ENCODE measurements at regions not wholly inside any gene's neighbourhood (a gene's known extent, or its start where the extent isn't known, plus 50 kb on each side); places are given as distances from the start of the nearest gene placed in this dataset.

GRCh38 chr1:70896224-70896623, 151.4 kb downstream of the PTGER3 start:
- no peaks in the 10 kb centered on the region for H4K20me1 ChIP-seq (ENCODE audit: insufficient read depth, low read length, poor library complexity, severe bottlenecking)
- H3K36me3 ChIP-seq (ENCODE audit: insufficient read depth, low read length): no peaks in the 10 kb centered on the region
- no peak overlapping the region for H3K9ac ChIP-seq (ENCODE audit: low read depth, low read length, poor library complexity, severe bottlenecking)
- no peaks in the 10 kb centered on the region for H3F3A ChIP-seq (ENCODE audit: low read depth)
- no peaks in the 10 kb centered on the region for H3K9me3 ChIP-seq (ENCODE audit: insufficient read depth, low read depth, low read length)
- no peaks in the 10 kb centered on the region for H3K79me2 ChIP-seq (ENCODE audit: insufficient read depth, low read length)
- TF ChIP-seq EZH2phosphoT487 (IDR thresholded peaks at IDR 0.05; ENCODE audit: borderline replicate concordance) (no peak), CTCF (conservative IDR thresholded peaks at IDR 0.05; ENCODE audit: low read length) (peak; percentile 56)
- no peak overlapping the region for H3K4me3 ChIP-seq (ENCODE audit: low read length, poor library complexity, severe bottlenecking)
- H3K27me3 ChIP-seq (ENCODE audit: insufficient read depth, low read length, poor library complexity, severe bottlenecking): no peaks in the 10 kb centered on the region
- no peak overlapping the region for H2AFZ ChIP-seq (ENCODE audit: low read length)
- H3K9me2 ChIP-seq (replicated peaks; ENCODE audit: low read depth, low read length): no peaks in the 10 kb centered on the region
- no peak overlapping the region for H3K4me2 ChIP-seq (ENCODE audit: low read depth, low read length, poor library complexity, severe bottlenecking)
- H3K4me1 ChIP-seq (ENCODE audit: insufficient read depth, low read length, poor library complexity, severe bottlenecking): peaks cover 12% of the 10 kb centered on the region

- Histone ChIP-seq H4K20me1 (ENCODE audit: insufficient read depth, low read length, poor library complexity, severe bottlenecking) (no peaks in the 10 kb centered on the region), H3K4me1 (ENCODE audit: insufficient read depth, low read length, poor library complexity, severe bottlenecking) (peaks cover 7% of the 10 kb centered on the region), H3K9me2 (replicated peaks; ENCODE audit: low read depth, low read length) (no peaks in the 10 kb centered on the region), H3K9ac (ENCODE audit: low read depth, low read length, poor library complexity, severe bottlenecking) (no peak overlapping the region), H3F3A (ENCODE audit: low read depth) (no peaks in the 10 kb centered on the region), H3K27me3 (ENCODE audit: insufficient read depth, low read length, poor library complexity, severe bottlenecking) (no peaks in the 10 kb centered on the region), H3K36me3 (ENCODE audit: insufficient read depth, low read length) (no peaks in the 10 kb centered on the region), H2AFZ (ENCODE audit: low read length) (no peak overlapping the region), H3K79me2 (ENCODE audit: insufficient read depth, low read length) (no peaks in the 10 kb centered on the region), H3K4me2 (ENCODE audit: low read depth, low read length, poor library complexity, severe bottlenecking) (no peak overlapping the region), H3K9me3 (ENCODE audit: insufficient read depth, low read depth, low read length) (no peaks in the 10 kb centered on the region), H3K4me3 (ENCODE audit: low read length, poor library complexity, severe bottlenecking) (no peak overlapping the region)
- TF ChIP-seq CTCF (conservative IDR thresholded peaks at IDR 0.05; ENCODE audit: low read length) (no peak), EZH2phosphoT487 (IDR thresholded peaks at IDR 0.05; ENCODE audit: borderline replicate concordance) (no peak)
Measured at GRCh38 chr1:70897273-70897672, 150.3 kb downstream of the PTGER3 start.

GRCh38 chr1:70899735-70900134, 147.9 kb downstream of the PTGER3 start:
- Histone ChIP-seq H4K20me1 (ENCODE audit: insufficient read depth, low read length, poor library complexity, severe bottlenecking) (no peaks in the 10 kb centered on the region), H3K9me3 (ENCODE audit: insufficient read depth, low read depth, low read length) (no peaks in the 10 kb centered on the region; the same call in 1 of the 2 replicates), H3K36me3 (ENCODE audit: insufficient read depth, low read length) (no peaks in the 10 kb centered on the region), H3K9ac (ENCODE audit: low read depth, low read length, poor library complexity, severe bottlenecking) (no peak overlapping the region), H3K27me3 (ENCODE audit: insufficient read depth, low read length, poor library complexity, severe bottlenecking) (no peaks in the 10 kb centered on the region), H3K4me3 (ENCODE audit: low read length, poor library complexity, severe bottlenecking) (no peak overlapping the region), H3K4me1 (ENCODE audit: insufficient read depth, low read length, poor library complexity, severe bottlenecking) (peaks cover 7% of the 10 kb centered on the region), H3K79me2 (ENCODE audit: insufficient read depth, low read length) (no peaks in the 10 kb centered on the region), H2AFZ (ENCODE audit: low read length) (no peak overlapping the region), H3F3A (ENCODE audit: low read depth) (no peaks in the 10 kb centered on the region), H3K4me2 (ENCODE audit: low read depth, low read length, poor library complexity, severe bottlenecking) (no peak overlapping the region), H3K9me2 (replicated peaks; ENCODE audit: low read depth, low read length) (no peaks in the 10 kb centered on the region)
- TF ChIP-seq CTCF (conservative IDR thresholded peaks at IDR 0.05; ENCODE audit: low read length): no peak
- TF ChIP-seq EZH2phosphoT487 (IDR thresholded peaks at IDR 0.05; ENCODE audit: borderline replicate concordance): no peak
